GM21526 (cell line): ENCODE measurements at regions not wholly inside any gene's neighbourhood (a gene's known extent, or its start where the extent isn't known, plus 50 kb on each side); places are given as distances from the start of the nearest gene placed in this dataset.
"Not testable (repeated sequence)": the region's sequence is repeated elsewhere in the genome, so short reads cannot be mapped to it uniquely, and the experiment has no call there.

Experiments
- ATAC-seq: cut with Tn5 transposase; IDR thresholded peaks from one replicate; pipeline ENCODE4 v1.9.1; 2021; ENCODE audit warnings: moderate library complexity; ENCODE audit not compliant: unreplicated experiment, low FRiP score

DNA sequence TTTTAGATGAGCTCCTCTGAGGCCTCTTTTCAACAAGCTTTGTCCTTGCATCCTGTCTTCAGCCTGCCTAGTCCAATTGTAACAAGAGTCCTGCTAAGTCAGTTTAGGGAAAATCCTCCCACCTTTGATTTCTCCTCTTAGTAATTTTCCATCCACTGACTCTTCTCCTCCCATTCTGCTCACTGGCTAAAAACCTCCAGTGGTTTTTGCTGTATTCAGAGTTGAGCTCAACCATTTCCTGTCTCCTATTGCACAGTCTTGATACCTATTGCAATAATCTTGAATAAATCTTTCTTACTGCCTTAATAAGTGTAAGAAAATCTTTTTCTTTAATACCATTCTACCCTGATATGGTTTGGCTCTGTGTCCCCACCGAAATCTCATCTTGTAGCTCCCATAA lies 117.8 kb upstream of the ENPP6 start:
- ATAC-seq = no peak

DNA sequence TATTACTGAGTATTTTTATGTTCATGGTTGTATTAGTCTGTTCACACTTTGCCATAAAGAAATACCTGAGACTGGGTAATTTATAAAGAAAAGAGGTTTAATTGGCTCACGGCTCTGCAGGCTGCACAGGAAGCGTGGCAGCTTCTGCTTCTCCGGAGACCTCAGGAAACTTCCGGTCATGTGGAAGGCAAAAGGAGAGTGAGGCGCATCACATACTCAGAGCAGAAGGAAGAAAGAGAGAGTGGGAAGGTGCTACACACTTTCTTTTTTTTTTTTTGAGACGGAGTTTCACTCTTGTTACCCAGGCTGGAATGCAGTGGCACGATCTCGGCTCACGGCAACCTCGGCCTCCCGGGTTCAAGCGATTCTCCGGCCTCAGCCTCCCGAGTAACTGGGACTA lies 115.8 kb upstream of the ENPP6 start:
- ATAC-seq = not testable (repeated sequence)

DNA sequence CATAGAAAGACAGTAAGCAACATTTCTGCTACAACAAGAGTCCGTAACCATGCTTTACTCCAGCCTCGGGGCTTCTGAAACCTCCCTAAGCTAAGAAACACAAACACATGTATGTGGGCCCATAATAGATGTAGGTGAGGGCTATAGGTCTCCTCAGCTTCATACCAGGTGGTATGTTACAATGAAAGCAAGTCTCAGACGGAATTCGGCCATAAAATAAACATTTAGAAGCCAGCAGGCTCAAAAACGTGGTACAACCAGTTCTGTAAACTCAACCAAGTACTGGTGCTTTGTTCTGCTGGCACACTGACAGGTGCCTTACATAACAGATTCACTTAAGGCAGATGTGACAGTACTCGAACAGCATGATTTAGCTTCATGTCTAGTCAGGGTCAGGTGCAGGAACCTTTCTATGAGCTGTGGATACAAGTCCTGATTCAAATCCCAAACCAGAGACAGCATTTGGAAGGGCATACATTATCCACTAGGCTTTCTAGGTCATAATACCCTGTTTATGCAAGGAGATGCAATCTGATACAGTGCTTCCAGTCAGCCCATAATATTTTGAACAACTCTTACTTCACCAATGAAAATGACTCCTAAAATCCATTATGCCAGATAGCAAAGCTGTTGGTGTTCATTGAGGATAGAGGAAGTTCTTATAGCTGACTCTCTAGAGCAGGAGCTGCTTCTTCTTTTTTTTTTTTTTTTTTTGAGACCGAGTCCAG lies 113.8 kb upstream of the ENPP6 start:
- ATAC-seq = no peak

DNA sequence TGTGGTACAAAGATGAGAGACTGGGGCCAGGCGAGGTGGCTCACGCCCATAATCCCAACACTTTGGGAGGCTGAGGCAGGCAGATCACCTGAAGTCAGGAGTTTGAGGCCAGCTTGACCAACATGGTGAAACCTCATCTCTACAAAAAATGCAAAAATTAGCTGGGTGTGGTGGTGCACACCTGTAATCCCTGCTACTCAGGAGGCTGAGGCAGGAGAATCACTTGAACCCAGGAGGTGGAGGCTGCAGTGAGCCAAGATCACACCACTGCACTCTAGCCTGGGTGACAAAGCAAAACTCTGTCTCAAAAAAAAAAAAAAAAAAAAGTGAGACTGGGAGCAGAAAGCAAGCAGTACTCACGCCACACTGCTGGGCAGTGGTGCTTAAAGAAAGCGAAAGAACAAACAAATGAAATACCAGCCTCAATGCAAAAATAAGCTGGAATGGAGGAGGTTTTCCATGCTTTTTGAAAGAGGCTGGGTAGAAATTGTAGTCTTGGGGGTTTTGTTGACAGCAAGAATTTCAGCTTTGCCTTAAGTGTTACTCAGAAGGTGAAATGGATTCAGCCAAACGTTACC lies 112.9 kb upstream of the ENPP6 start:
- not testable (repeated sequence) for ATAC-seq

DNA sequence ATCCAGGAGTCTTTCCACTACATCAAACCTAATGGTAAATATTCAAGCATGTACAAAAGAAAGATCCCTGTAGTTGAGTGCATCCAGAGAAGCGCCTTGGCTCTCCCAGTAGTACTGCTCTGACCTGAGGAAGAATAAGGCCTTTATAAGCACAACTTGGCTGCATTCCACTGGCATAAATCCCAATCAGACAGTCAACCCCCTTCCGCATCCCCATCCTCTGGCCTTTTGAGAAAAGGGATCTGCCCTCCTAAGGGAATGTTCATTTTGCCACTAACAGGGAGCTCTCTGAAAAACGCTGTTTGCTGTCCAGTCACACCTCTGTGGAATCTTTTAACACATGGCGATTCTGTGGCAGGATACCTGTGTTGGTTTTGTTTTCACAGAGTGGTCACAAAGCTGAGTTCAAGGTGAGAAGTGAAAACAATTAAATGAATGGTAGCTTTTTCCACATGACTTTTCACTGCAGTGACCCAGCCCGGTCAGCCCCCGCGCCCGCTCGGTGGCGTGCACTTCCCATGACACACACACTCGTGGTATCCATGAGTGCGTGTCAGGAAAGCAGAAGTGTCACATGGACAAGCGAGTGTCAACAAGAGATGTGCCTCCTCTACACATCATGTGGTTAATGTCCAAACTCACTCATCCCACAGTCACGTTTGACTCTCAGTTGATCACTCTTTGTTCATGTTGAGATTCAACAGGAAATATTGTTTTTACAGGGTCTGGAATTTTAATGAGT lies 112.2 kb upstream of the ENPP6 start:
- peak; percentile 43 for ATAC-seq

DNA sequence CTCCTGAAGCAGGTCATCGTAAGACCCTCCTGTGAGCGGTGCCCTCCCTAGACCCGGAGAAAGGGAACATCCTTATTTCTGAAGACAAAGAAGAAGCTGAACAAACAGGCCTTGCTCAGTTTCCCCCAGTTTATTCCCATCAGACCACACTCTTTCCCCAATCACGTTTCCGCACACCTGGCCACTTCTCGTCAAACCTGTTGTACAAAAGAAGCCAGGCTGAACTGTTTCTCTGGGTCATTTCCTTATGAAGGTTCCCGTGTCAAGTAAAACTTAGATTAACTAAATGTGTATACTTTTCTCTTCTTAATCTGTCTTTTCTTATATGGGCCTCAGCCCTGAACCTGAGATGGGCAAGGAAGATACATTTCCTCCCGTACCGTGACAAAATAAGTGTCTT lies 111.6 kb upstream of the ENPP6 start:
- no peak for ATAC-seq

DNA sequence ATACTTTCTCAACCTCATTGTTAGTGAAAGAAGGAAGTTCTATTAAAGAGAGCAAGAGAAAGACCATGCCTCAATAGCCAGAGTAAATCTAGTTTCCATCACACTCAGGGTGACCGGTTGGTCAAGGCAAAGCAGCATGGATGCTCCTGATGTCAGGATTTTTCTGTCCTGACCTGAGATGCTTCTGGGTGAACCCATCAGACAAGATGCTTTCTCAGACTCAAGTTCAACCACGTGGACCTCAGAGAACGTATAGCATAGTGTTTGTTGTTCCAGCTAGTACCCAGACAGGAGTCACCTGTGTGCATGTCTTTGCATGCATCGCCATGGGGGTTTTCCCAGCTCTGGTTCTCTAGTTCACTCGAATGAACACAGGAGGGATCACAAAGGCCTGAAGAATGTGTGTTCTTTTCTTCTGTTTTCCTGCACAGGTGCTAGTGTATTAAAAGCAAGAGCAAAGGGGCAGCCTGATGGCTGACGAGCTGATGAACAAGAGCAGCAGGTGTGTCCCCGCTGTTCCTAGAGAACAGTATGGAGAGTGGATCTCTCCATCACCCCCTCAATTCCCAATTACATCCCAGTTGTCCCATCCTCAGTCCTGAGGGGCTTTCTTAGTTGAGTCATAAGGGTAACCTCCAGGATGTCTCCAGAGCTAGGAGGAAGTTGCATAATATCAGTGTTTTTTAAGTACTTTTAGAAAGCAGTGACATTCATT lies 110.5 kb upstream of the ENPP6 start:
- peak; percentile 62 for ATAC-seq

DNA sequence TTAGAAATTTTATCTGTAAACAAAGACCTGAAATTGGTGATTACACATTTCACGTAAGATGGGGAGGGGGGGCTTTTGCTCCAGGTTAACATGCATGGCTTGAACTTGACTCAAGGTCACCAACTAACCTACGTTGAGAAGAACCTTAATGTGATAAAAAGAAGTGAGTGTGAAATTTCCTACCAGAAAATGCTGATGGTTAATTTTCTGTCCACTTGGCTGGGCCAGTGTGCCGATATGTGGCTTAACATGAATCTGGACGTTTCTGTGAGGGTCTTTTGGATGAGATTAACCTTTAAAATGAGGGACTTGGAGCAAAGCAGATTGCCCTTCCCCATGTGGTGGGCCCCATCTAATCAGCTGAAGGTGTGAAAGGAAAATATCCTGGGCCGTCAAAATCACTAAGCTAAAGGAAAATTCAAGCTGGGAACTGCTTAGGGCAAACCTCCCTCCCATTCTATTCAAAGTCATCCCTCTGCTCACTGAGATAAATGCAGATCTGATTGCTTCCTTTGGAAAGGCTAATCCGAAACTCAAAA lies 107.3 kb upstream of the ENPP6 start:
- ATAC-seq = no peak

DNA sequence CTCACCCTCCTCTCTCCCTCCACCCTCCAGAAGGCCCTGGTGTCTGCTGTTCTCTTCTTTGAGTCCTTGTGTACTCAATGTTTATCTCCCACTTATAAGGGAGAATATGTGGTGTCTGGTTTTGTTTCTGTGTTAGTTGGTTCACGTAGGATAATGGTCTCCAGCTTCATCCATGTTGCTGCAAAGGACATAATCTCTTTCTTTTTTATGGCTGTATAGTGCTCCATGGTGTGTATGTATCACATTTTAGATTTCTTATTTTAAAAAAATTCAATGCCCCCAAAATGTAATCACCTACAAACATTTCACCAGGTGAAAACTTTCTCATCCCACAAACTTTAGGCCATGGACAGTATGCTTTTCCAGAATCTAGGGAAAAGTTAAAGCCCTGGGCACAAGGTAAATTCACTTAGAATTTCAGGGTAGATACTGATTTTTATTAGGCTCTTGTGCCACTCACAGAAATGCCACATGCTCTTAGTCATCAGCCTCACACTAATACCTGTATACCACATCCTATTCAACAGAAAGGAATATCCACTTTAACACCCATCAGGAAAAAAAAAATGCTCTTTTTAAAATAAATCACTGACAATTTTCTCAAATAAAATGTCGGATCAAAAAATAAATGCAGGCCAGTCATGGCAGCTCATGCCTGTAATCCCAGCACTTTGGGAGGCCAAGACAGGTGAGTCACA lies 104.8 kb upstream of the ENPP6 start:
- no peak for ATAC-seq

DNA sequence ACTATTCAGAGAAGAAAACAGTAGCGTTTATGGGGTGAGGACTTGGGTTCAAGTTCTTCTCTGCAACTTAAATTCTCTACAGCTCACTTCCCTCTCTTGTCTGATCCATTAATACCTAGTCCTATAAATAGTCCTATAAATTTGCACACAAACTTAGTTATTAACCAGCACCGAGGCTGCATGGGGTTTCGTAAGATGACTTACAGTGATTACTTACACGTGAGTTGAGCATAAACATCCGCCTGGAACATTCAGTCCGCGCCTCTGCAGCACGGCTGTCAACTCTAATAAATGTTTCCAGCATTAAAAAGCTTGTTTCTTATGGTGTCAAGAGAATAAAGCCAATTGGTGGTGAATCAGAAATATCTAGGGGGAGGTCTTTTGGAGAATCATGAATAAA lies 103.0 kb upstream of the ENPP6 start:
- no peak for ATAC-seq

DNA sequence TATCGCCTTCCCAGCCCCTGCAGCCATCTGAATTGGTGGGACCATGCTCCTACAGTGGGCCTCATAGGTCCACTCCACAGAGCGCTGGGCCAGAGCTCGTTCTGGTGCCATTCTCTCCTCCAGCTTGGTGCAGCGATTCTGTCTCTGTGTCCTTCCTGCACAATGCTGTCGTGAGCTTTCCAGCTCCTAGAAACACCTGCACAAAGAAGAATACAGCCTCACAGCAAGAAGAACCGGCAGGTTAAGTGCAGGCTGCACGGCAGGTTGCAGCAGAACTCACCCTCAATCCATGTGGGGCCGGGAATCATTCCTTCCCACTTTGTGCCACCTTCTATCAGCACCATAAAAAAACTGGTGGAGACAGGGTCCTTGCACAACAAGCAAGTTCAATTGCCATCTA lies 101.2 kb upstream of the ENPP6 start:
- no peak for ATAC-seq

DNA sequence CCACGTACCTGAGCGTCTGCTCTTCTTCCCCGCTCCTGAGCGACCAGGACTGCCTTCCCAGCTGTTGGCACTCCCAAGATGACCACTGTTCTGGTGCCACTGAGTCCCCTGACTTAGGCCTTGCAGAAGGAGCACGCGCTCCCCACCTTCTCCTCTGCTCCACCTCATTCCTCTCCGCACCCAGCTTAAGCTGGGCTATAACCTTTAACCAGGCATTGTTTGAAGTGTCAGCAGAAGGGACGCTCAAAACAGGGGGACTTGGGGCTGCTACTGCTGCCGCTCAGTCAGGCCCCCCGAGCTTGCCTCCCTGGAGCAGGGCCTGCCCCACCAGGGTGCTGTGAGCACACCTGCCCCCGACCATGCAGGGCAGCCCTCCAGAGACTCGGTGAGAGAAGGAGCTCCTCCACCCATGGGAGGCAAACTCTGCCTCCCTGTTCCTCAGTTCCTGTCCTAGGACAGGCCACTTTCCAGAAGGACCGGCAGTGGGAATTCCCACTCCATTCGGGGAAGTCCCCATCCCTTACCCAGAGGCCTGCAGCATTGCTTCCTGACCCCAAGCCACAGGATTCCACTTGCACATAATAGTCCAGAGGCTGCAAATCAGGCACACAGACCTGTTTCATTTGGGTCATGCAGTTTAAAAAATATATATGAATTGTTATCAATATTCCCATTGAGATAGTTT lies 99.7 kb upstream of the ENPP6 start:
- no peak for ATAC-seq

DNA sequence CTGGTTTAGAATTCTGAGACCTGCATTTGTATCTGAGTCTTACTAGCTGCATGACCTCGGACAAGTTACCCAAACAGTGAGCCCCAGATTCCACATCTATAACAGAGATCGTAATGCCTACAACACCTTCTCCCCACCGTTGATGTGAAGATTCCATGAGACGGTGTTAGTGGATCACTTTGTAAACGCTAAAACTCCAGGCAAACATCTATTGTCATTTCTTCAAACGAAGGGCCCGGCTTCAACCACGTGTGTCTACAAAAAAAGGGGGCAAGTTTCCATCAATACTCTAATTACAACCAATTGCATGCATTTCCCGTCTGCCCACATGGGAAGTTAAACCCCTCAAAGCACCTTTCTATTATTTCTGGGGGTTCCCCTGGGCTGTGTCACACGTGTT lies 99.1 kb upstream of the ENPP6 start:
- ATAC-seq = no peak

DNA sequence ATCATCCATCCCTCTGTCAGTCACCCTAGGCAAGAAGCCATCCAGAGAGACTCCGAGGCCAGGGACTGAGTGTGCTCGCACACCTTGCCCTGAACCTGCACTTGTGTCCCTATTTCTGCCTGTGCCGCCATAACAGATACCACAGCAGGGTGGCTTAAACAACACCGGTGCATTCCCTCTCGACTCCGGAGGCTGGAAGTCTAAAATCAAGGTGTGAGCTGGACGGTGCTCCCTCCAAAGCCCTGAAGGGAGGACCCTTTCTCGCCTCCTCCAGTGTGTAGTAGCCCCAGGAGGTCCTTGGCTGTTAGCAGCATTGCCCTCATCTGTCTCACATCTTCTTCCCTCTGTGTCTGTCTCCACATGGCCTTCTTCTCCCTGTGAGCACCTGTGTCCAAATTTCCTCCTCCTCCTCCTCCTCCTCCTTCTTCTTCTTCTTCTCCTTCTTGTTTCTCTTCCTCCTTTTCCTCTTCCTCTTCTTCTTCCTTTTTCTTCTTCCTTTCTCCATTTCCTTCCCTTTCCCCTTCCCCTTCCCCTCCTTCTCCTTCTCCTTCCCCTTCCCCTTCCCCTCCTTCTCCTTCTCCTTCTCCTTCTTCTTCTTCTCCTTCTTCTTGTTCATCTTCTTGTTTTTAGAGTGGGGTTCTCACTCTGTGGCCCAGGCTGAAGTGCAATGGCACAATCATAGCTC lies 98.1 kb upstream of the ENPP6 start:
- ATAC-seq = no peak

DNA sequence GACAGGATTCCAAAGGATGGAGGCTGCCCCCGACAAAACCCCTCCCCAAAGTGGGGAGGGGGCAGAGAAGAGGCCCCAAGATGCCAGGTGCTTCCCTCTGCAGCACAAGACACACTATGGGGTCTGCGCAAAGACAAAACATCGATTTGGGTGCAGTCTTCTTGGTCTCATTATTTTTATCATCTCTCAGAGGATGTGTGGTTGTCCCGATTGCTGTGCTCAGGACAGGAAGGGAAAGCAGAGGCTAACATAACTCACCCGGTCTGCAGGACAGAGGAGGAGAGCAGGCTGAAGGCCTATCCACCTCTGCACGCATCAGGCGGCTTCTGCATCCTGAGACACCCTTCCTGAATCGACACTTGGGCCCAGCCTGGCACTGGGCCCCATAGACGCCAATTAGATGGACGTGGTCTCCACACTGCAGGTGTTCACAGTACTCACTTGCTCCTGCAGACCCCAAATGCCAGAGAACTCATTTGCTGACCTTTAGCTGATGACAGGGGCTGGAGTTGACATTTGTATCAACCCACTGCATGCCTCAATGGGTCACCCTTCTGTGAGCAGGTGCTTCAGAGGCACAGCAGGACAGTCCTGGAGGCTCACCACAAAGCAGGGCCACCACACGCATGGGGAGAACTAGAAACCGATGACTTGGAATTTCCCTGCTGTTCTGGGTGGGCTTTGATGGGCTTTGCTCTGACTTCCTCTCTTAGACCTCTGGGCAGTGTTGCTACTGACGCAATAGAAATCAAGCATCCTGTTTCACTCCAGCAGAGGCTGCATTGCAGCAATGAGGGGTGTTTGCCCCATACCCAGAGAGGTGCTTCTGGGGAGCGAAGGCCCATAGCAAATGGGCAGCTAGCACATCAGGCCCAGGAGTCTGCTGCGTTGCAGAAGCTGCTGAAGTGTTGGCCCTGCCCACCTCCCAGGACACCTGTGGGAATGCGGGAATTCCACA lies 96.3 kb upstream of the ENPP6 start:
- peak; percentile 53 for ATAC-seq

DNA sequence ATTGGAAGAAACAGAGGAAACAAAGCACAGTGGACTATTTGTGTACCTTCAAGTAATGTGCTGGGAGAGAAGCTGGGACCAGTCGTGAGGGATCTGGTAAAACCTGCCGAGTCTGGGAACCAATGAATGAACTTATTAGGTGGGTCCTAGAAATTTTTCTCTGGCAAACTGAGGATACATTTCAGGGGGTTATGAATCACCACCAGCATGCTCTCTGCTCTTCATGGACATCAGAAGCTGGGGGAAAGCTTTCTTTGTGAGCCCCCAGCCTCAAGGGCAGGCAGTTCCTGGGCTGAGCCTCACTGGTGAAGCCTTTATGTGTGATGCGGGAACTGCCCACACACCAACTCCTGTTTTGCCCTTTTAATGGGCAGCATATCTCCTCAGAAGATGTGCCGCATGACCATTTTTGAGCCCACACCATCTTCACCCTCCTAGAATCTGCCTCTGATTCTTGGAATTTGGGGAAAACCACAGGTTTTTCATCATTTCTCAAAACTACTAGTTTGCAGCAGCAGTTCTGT lies 95.4 kb upstream of the ENPP6 start:
- no peak for ATAC-seq

DNA sequence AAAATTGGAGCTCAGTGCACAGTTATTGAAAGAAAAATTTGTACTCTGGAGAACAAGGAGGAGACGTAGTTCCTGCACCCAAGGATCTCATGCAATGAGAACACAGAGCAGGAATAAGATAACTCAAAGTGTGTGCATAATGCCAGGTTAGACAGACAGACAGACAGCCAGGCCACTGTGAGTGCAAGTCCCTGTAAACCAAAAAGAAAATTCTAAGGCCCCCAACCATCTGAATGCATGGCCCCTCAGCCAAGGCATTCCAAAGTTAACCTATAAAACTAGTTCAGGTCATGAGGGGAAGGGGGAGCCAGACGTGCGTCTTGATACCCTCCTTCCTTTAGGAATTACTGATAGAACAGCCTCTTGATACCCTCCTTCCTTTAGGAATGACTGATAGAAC lies 94.5 kb upstream of the ENPP6 start:
- no peak for ATAC-seq
